Mesenchymal stem cell (in vitro differentiated cells and primary cell): ENCODE measurements at regions not wholly inside any gene's neighbourhood (a gene's known extent, or its start where the extent isn't known, plus 50 kb on each side); places are given as distances from the start of the nearest gene placed in this dataset.

Experiments used
- DNase-seq: peaks from one replicate; pipeline ENCODE4 v3.0.0-alpha.2; 2013
- H2AFZ ChIP-seq: one replicate; pipeline ENCODE4 v1.6.1; 2013; ENCODE audit warnings: low read depth, mild to moderate bottlenecking, control low read depth, inconsistent platforms, low read length, moderate library complexity
- H2AK5ac ChIP-seq: 2 replicates; pipeline ENCODE4 v1.6.1; 2013; ENCODE audit warnings: low read length, moderate library complexity, mild to moderate bottlenecking, inconsistent platforms; ENCODE audit not compliant: severe bottlenecking
- H2BK120ac ChIP-seq: one replicate; pipeline ENCODE4 v1.6.1; 2013; ENCODE audit warnings: low read depth, mild to moderate bottlenecking, inconsistent platforms, low read length, moderate library complexity
- H2BK12ac ChIP-seq, 2 experiments: one replicate each; pipeline ENCODE4 v1.6.1; 2013; ENCODE audit warnings: inconsistent platforms in 2 of 2, low read length in 2 of 2, mild to moderate bottlenecking in 2 of 2, moderate library complexity in 2 of 2, control low read depth in 1 of 2
- H2BK15ac ChIP-seq: one replicate; pipeline ENCODE4 v1.6.1; 2013; ENCODE audit warnings: mild to moderate bottlenecking, low read depth, inconsistent platforms; ENCODE audit not compliant: poor library complexity, severe bottlenecking
- H2BK5ac ChIP-seq: 2 replicates; pipeline ENCODE4 v1.6.1; 2013; ENCODE audit warnings: low read depth, mild to moderate bottlenecking, low read length, control low read depth, inconsistent platforms; ENCODE audit not compliant: poor library complexity, severe bottlenecking
- H3K14ac ChIP-seq, 2 experiments: one replicate each; pipeline ENCODE4 v1.6.1; 2013; ENCODE audit warnings: inconsistent platforms in 2 of 2, low read length in 2 of 2, control low read depth in 1 of 2, mild to moderate bottlenecking in 1 of 2, moderate library complexity in 1 of 2
- H3K18ac ChIP-seq, 2 experiments: one replicate each; pipeline ENCODE4 v1.6.1; 2013; ENCODE audit warnings: inconsistent platforms in 2 of 2, low read length in 2 of 2, control low read depth in 1 of 2, low read depth in 1 of 2, mild to moderate bottlenecking in 1 of 2
- H3K23ac ChIP-seq, 2 experiments: one replicate each; pipeline ENCODE4 v1.6.1; 2013; ENCODE audit warnings: inconsistent platforms in 2 of 2, low read length in 2 of 2, mild to moderate bottlenecking in 2 of 2, moderate library complexity in 2 of 2, control low read depth in 1 of 2
- H3K27ac ChIP-seq: 2 replicates; pipeline ENCODE4 v1.5.1; 2013; ENCODE audit warnings: mild to moderate bottlenecking, moderate library complexity, low read length, control low read depth, inconsistent platforms; ENCODE audit not compliant: poor library complexity, severe bottlenecking
- H3K27me3 ChIP-seq, 2 experiments: 2 replicates each; pipeline versions ENCODE4 v1.6.1 to v1.7.0; 2013; ENCODE audit warnings: low read length in 2 of 2, mild to moderate bottlenecking in 2 of 2, moderate library complexity in 2 of 2, control low read depth in 1 of 2, inconsistent platforms in 1 of 2; ENCODE audit not compliant: control insufficient read depth in 1 of 2, insufficient read depth in 1 of 2
- H3K36me3 ChIP-seq, 2 experiments: 2 replicates each; pipeline versions ENCODE4 v1.6.1 to v1.7.0; 2013; ENCODE audit warnings: low read length in 2 of 2, control low read depth in 1 of 2, inconsistent platforms in 1 of 2, low read depth in 1 of 2, mild to moderate bottlenecking in 1 of 2; ENCODE audit not compliant: insufficient read depth in 2 of 2, control insufficient read depth in 1 of 2
- H3K4ac ChIP-seq, 2 experiments: one replicate each; pipeline ENCODE4 v1.6.1; 2013; ENCODE audit warnings: inconsistent platforms in 2 of 2, low read length in 2 of 2, mild to moderate bottlenecking in 2 of 2, moderate library complexity in 2 of 2, control low read depth in 1 of 2, low read depth in 1 of 2
- H3K4me1 ChIP-seq: 2 replicates; pipeline ENCODE4 v1.6.1; 2013; ENCODE audit warnings: low read depth, low read length, control low read depth; ENCODE audit not compliant: control insufficient read depth, insufficient read depth
- H3K4me2 ChIP-seq: 2 replicates; pipeline ENCODE4 v1.6.1; 2013; ENCODE audit warnings: low read length, mild to moderate bottlenecking, inconsistent platforms; ENCODE audit not compliant: poor library complexity, severe bottlenecking
- H3K4me3 ChIP-seq, 2 experiments: 2 replicates each; pipeline versions ENCODE4 v1.5.1 to v1.7.0; 2013; ENCODE audit warnings: low read length in 2 of 2, mild to moderate bottlenecking in 2 of 2, control low read depth in 1 of 2, low read depth in 1 of 2; ENCODE audit not compliant: insufficient read depth in 1 of 2
- H3K79me1 ChIP-seq: replicated peaks from 2 replicates; pipeline ENCODE4 v1.6.1; 2013; ENCODE audit warnings: mild to moderate bottlenecking, control low read depth, low read length, inconsistent platforms; ENCODE audit not compliant: poor library complexity, severe bottlenecking
- H3K9ac ChIP-seq: 2 replicates; pipeline ENCODE4 v1.7.0; 2013; ENCODE audit warnings: mild to moderate bottlenecking, low read length, moderate library complexity
- H3K9me3 ChIP-seq: 2 replicates; pipeline ENCODE4 v1.7.0; 2013; ENCODE audit warnings: mild to moderate bottlenecking, low read length; ENCODE audit not compliant: control insufficient read depth
- H4K8ac ChIP-seq: one replicate; pipeline ENCODE4 v1.6.1; 2013; ENCODE audit warnings: inconsistent platforms, mild to moderate bottlenecking, low read length, moderate library complexity
- H4K91ac ChIP-seq: one replicate; pipeline ENCODE4 v1.6.1; 2013; ENCODE audit warnings: mild to moderate bottlenecking, low read length, inconsistent platforms
- WGBS: methylation state at CpG from one replicate; pipeline ENCODE4 v1.1.7; 2013; ENCODE audit warnings: mixed read lengths; 5-methylcytosine and 5-hydroxymethylcytosine counted together

GRCh38 chr5:3742750-3743149 lies 147.1 kb downstream of the IRX1 start:
- WGBS: 35% methylated on average over 3 of the region's 3 CpGs
- Histone ChIP-seq H2AK5ac (no peak overlapping the region), H2AFZ (no peak overlapping the region)

GRCh38 chr5:3751846-3752245 lies 156.2 kb downstream of the IRX1 start:
- WGBS: 78% methylated on average over 2 of the region's 2 CpGs
- no peak overlapping the region for H3K18ac ChIP-seq
- H3K9ac ChIP-seq: no peak overlapping the region
- H2AK5ac ChIP-seq: no peak overlapping the region
- no peak overlapping the region for H4K91ac ChIP-seq
- H3K36me3 ChIP-seq: no peaks in the 10 kb centered on the region
- no peak for DNase-seq
- H3K23ac ChIP-seq: no peak overlapping the region
- no peak overlapping the region for H2BK15ac ChIP-seq
- no peak overlapping the region for H4K8ac ChIP-seq
- no peak overlapping the region for H2BK12ac ChIP-seq
- no peak overlapping the region for H3K14ac ChIP-seq
- H3K4me1 ChIP-seq: no peaks in the 10 kb centered on the region
- H3K79me1 ChIP-seq: no peaks in the 10 kb centered on the region
- no peak overlapping the region for H2BK120ac ChIP-seq
- H3K4ac ChIP-seq: no peak overlapping the region
- no peak overlapping the region for H2AFZ ChIP-seq
- no peak overlapping the region for H3K27ac ChIP-seq
- H3K4me3 ChIP-seq: no peak overlapping the region
- no peak overlapping the region for H2BK5ac ChIP-seq
- peaks cover 3% of the 10 kb centered on the region for H3K9me3 ChIP-seq
- H3K27me3 ChIP-seq: no peaks in the 10 kb centered on the region
- H3K4me2 ChIP-seq: no peak overlapping the region

More at GRCh38 chr5:3742750-3743149, 147.1 kb downstream of the IRX1 start:
- Histone ChIP-seq H2BK12ac (no peak overlapping the region), H3K36me3 (no peaks in the 10 kb centered on the region), H3K14ac (no peak overlapping the region), H3K4me1 (peaks cover 1% of the 10 kb centered on the region), H3K18ac (no peak overlapping the region), H3K4me3 (no peak overlapping the region), H4K8ac (no peak overlapping the region), H3K23ac (no peak overlapping the region), H3K79me1 (no peaks in the 10 kb centered on the region), H3K4ac (no peak overlapping the region), H4K91ac (no peak overlapping the region), H3K4me2 (no peak overlapping the region), H3K27me3 (no peaks in the 10 kb centered on the region), H2BK5ac (no peak overlapping the region), H3K27ac (no peak overlapping the region), H3K9ac (no peak overlapping the region), H2BK120ac (no peak overlapping the region), H2BK15ac (no peak overlapping the region), H3K9me3 (peaks cover 9% of the 10 kb centered on the region)
- DNase-seq: no peak

GRCh38 chr5:3778000-3778550 lies 182.4 kb downstream of the IRX1 start:
- Histone ChIP-seq H3K18ac (no peak overlapping the region), H3K79me1 (no peaks in the 10 kb centered on the region), H3K14ac (no peak overlapping the region), H2BK5ac (no peak overlapping the region), H3K27ac (no peak overlapping the region), H3K27me3 (no peaks in the 10 kb centered on the region), H3K23ac (no peak overlapping the region), H2BK15ac (no peak overlapping the region), H3K9me3 (peaks cover 7% of the 10 kb centered on the region), H4K8ac (no peak overlapping the region), H3K36me3 (no peaks in the 10 kb centered on the region), H2AK5ac (no peak overlapping the region), H4K91ac (no peak overlapping the region), H3K9ac (no peak overlapping the region), H3K4me2 (no peak overlapping the region), H2BK12ac (no peak overlapping the region), H3K4ac (no peak overlapping the region), H2AFZ (no peak overlapping the region), H3K4me3 (no peak overlapping the region), H3K4me1 (no peaks in the 10 kb centered on the region), H2BK120ac (no peak overlapping the region)
- whole genome bisulfite sequencing: 78% methylated on average over 5 of the region's 6 CpGs
- no peak for DNase-seq

- H2BK15ac ChIP-seq: no peak overlapping the region
- no peaks in the 10 kb centered on the region for H3K27me3 ChIP-seq
- H3K36me3 ChIP-seq: no peaks in the 10 kb centered on the region
- no peak overlapping the region for H3K18ac ChIP-seq
- H3K4me1 ChIP-seq: no peaks in the 10 kb centered on the region
- H3K79me1 ChIP-seq: no peaks in the 10 kb centered on the region
- H3K27ac ChIP-seq: no peak overlapping the region
- H3K4me3 ChIP-seq: no peak overlapping the region
- no peak overlapping the region for H4K8ac ChIP-seq
- no peak for DNase-seq
- H2BK5ac ChIP-seq: no peak overlapping the region
- no peak overlapping the region for H2AFZ ChIP-seq
- H3K23ac ChIP-seq: no peak overlapping the region
- H3K9me3 ChIP-seq: peaks cover 6% of the 10 kb centered on the region
- H2BK120ac ChIP-seq: no peak overlapping the region
- no peak overlapping the region for H2BK12ac ChIP-seq
- no peak overlapping the region for H3K4ac ChIP-seq
- no peak overlapping the region for H3K9ac ChIP-seq
- no peak overlapping the region for H4K91ac ChIP-seq
- WGBS: 87% methylated on average over 2 of the region's 2 CpGs
- H3K14ac ChIP-seq: no peak overlapping the region
- H2AK5ac ChIP-seq: no peak overlapping the region
- H3K4me2 ChIP-seq: no peak overlapping the region
Observed at GRCh38 chr5:3778945-3779344, 183.3 kb downstream of the IRX1 start.
